SU-DHL-6 (cell line): ENCODE measurements at regions not wholly inside any gene's neighbourhood (a gene's known extent, or its start where the extent isn't known, plus 50 kb on each side); places are given as distances from the start of the nearest gene placed in this dataset.

ENCODE experiments used
- CTCF ChIP-seq: fragments of 200-600 bp; sonication (generic); IDR thresholded peaks from one replicate; pipeline ENCODE4 v1.5.1; 2017; ENCODE audit warnings: antibody characterized with exemption, mild to moderate bottlenecking, low read length, moderate library complexity; ENCODE audit not compliant: insufficient read depth, poor library complexity, severe bottlenecking
- EZH2phosphoT487 ChIP-seq: fragments of 200-600 bp; sonication (generic), shearing (Covaris generic); conservative IDR thresholded peaks from 2 replicates; pipeline ENCODE4 v1.6.1; 2018; ENCODE audit warnings: mild to moderate bottlenecking, antibody characterized with exemption, low read length, moderate library complexity, mixed read lengths

- TF ChIP-seq CTCF = no peak
- TF ChIP-seq EZH2phosphoT487 = no peak
These were observed 149.2 kb upstream of the VEPH1 start for GRCh38 chr3:157652366-157652765.
